Right atrium auricular region (tissue), 2 donors: ENCODE measurements at regions not wholly inside any gene's neighbourhood (a gene's known extent, or its start where the extent isn't known, plus 50 kb on each side); places are given as distances from the start of the nearest gene placed in this dataset.

ENCODE experiments used
- DNase-seq: peaks from one replicate; pipeline ENCODE4 v3.0.0-alpha.2; 2019; ENCODE audit warnings: low spot score
- H3K27ac ChIP-seq, 2 donors: fragments of 200-600 bp; sonication (generic); 1 replicate in 1 of 2; 2 replicates in 1 of 2; pipeline ENCODE4 v1.5.1; 2016 to 2019
- H3K27me3 ChIP-seq, 2 donors: fragments of 200-600 bp; sonication (generic); one replicate each; pipeline versions ENCODE4 v1.5.1 to v1.6.0; 2017 to 2019
- H3K36me3 ChIP-seq: fragments of 200-600 bp; sonication (generic); one replicate; pipeline ENCODE4 v1.5.1; 2016
- H3K4me1 ChIP-seq, 2 donors: fragments of 200-600 bp; sonication (generic); one replicate each; pipeline versions ENCODE4 v1.5.1 to v1.6.0; 2017 to 2019
- H3K4me3 ChIP-seq, 2 donors: fragments of 200-600 bp; sonication (generic); 1 replicate in 1 of 2; 2 replicates in 1 of 2; pipeline ENCODE4 v1.5.1; 2017 to 2019; ENCODE audit warnings: mild to moderate bottlenecking in 1 of 2, moderate library complexity in 1 of 2
- H3K9me3 ChIP-seq, 2 donors: fragments of 200-600 bp; sonication (generic); one replicate each; pipeline ENCODE4 v1.5.1; 2019
- TF ChIP-seq, protein P1 (sequence below), 2 donors: fragments of 200-600 bp; sonication (generic); IDR thresholded peaks; one replicate each; pipeline ENCODE4 v1.5.1; 2019; ENCODE audit warnings: antibody characterized with exemption in 2 of 2

- Histone ChIP-seq H3K36me3 (no peaks in the 10 kb centered on the region), H3K9me3 (no peaks in the 10 kb centered on the region), H3K27me3 (no peaks in the 10 kb centered on the region), H3K4me3 (no peak overlapping the region), H3K27ac (no peak overlapping the region), H3K4me1 (no peaks in the 10 kb centered on the region)
- DNase-seq = no peak
- TF ChIP-seq, protein P1, sequence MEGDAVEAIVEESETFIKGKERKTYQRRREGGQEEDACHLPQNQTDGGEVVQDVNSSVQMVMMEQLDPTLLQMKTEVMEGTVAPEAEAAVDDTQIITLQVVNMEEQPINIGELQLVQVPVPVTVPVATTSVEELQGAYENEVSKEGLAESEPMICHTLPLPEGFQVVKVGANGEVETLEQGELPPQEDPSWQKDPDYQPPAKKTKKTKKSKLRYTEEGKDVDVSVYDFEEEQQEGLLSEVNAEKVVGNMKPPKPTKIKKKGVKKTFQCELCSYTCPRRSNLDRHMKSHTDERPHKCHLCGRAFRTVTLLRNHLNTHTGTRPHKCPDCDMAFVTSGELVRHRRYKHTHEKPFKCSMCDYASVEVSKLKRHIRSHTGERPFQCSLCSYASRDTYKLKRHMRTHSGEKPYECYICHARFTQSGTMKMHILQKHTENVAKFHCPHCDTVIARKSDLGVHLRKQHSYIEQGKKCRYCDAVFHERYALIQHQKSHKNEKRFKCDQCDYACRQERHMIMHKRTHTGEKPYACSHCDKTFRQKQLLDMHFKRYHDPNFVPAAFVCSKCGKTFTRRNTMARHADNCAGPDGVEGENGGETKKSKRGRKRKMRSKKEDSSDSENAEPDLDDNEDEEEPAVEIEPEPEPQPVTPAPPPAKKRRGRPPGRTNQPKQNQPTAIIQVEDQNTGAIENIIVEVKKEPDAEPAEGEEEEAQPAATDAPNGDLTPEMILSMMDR (IDR thresholded peaks at IDR 0.05) = no peak
These were observed 480.9 kb upstream of the SEMA6A start for GRCh38 chr5:117055517-117055916.

DNA sequence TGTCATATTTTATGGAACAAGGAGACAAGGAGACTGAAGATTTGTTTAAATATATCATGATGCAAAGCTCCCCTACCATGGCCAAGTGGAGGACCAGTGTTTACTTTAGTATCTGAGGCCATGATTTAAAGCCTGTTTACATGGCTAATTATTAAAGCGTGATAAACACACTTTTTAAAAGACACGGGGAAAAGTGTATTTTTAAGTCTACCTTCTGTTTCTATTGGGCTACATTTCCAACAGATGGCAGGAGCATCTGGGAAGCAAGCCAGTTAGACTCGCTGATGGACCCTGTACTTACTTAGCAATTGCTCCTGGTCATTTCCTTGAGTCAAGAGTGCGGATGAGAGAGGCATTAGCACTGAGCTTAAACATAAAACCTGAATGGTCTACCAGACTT, 480.3 kb upstream of the SEMA6A start:
- H3K9me3 ChIP-seq = no peaks in the 10 kb centered on the region
- no peak overlapping the region for H3K27ac ChIP-seq
- H3K27me3 ChIP-seq = no peaks in the 10 kb centered on the region
- H3K36me3 ChIP-seq = no peaks in the 10 kb centered on the region
- TF ChIP-seq, protein P1 (IDR thresholded peaks at IDR 0.05) = no peak
- H3K4me1 ChIP-seq = no peaks in the 10 kb centered on the region
- no peak overlapping the region for H3K4me3 ChIP-seq
- no peak for DNase-seq

DNA sequence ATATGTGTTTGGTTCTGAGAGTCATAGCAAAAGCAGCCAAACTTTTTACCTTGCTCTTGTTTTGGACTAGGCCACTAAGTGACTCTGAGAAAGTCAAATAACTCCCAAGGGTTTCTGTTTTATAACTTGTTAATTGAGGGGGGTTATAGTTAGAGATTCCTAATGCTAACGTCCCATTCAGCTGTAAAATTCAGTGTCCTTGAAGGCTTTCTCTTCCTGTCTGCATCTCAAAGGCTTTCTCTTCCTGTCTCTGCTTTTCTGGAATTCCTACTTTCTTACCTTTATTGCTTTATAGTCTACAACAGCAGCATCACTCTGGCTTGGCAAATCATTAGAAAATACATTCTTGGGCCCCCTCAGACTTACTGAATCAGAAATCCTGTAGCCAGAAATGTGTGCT, 479.5 kb upstream of the SEMA6A start:
- Histone ChIP-seq H3K36me3 (no peaks in the 10 kb centered on the region), H3K27me3 (no peaks in the 10 kb centered on the region), H3K9me3 (no peaks in the 10 kb centered on the region), H3K27ac (no peak overlapping the region), H3K4me3 (no peak overlapping the region), H3K4me1 (no peaks in the 10 kb centered on the region)
- TF ChIP-seq, protein P1 (IDR thresholded peaks at IDR 0.05) = no peak
- DNase-seq = no peak

GRCh38 chr5:117041926-117042595, 467.4 kb upstream of the SEMA6A start:
- H3K36me3 ChIP-seq = no peaks in the 10 kb centered on the region
- TF ChIP-seq, protein P1 (IDR thresholded peaks at IDR 0.05) = no peak

GRCh38 chr5:117039035-117039434, 464.4 kb upstream of the SEMA6A start:
- no peaks in the 10 kb centered on the region for H3K27me3 ChIP-seq
- no peaks in the 10 kb centered on the region for H3K9me3 ChIP-seq
- TF ChIP-seq, protein P1 (IDR thresholded peaks at IDR 0.05) = no peak
- no peak overlapping the region for H3K4me3 ChIP-seq
- H3K27ac ChIP-seq = no peak overlapping the region
- no peaks in the 10 kb centered on the region for H3K4me1 ChIP-seq
- DNase-seq = no peak
- H3K36me3 ChIP-seq = no peaks in the 10 kb centered on the region

More at GRCh38 chr5:117041926-117042595, 467.4 kb upstream of the SEMA6A start:
- Histone ChIP-seq H3K9me3 (no peaks in the 10 kb centered on the region), H3K4me1 (no peaks in the 10 kb centered on the region), H3K27me3 (no peaks in the 10 kb centered on the region), H3K4me3 (no peak overlapping the region), H3K27ac (no peak overlapping the region)
- DNase-seq = no peak

DNA sequence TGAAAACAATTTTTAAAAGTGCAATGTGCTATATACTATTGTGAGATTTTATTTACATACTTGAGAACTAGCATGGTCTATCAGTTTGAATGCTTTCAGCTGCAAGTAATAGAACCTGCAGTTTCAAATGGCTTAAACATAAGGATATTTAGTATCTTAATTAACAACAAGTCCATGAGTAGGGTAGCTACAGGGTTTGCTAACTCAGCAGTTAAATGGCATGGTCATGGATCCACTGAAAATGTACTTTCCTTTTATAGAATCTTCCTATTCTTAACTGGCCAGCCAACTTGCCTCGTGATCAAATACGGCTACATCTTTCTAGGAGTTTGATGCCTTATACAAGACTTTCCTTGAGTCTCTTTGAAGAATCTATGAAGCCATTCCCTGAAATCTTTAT, 452.8 kb upstream of the SEMA6A start:
- DNase-seq = no peak
- no peaks in the 10 kb centered on the region for H3K36me3 ChIP-seq
- H3K9me3 ChIP-seq = no peaks in the 10 kb centered on the region
- no peaks in the 10 kb centered on the region for H3K4me1 ChIP-seq
- TF ChIP-seq, protein P1 (IDR thresholded peaks at IDR 0.05) = no peak
- H3K27ac ChIP-seq = no peak overlapping the region
- H3K4me3 ChIP-seq = no peak overlapping the region
- no peaks in the 10 kb centered on the region for H3K27me3 ChIP-seq
